Activated T-cell treated with anti-CD3 and anti-CD28 coated beads for 4 hours (primary cell): ENCODE measurements at regions not wholly inside any gene's neighbourhood (a gene's known extent, or its start where the extent isn't known, plus 50 kb on each side); places are given as distances from the start of the nearest gene placed in this dataset.

Experiments
- DNase-seq: peaks from one replicate; pipeline ENCODE4 v3.0.0-alpha.2; 2020

DNA sequence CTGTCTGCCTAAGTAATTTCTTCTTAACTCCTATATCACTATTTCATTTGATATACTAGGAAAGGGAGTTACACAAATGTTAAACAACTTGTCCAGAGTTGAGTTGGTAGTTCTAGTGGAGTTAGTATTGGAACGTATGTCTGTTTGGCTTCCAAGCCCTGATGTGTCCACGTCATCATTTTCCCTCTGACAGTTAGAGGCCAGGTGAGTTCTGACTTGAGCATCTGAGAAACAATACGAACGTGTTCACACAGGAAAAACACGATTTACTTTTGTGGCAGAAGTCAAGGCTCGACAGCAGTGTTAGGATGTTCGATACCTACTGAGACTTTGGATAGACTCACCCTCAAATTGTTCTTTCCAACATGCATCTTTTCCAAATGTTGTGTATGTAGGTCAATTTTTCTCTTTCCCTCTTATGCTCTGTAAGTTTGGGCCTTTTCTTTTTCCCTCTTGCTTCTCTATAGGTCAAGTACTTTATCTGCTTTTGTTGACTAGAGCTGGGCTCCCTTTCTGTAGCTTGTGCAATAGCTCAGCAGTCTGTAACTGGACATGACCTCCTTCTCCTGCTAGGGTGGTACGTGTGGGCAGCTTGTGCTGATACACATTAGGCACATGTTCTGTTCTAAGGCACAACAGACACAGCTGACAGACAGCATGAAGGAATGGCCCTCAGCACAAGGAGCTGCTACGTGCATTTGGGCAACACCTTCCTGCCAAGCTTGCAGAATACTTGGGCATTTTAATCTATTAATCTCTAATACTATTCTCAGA lies 222.9 kb downstream of the PTEN start:
- no peak for DNase-seq

DNA sequence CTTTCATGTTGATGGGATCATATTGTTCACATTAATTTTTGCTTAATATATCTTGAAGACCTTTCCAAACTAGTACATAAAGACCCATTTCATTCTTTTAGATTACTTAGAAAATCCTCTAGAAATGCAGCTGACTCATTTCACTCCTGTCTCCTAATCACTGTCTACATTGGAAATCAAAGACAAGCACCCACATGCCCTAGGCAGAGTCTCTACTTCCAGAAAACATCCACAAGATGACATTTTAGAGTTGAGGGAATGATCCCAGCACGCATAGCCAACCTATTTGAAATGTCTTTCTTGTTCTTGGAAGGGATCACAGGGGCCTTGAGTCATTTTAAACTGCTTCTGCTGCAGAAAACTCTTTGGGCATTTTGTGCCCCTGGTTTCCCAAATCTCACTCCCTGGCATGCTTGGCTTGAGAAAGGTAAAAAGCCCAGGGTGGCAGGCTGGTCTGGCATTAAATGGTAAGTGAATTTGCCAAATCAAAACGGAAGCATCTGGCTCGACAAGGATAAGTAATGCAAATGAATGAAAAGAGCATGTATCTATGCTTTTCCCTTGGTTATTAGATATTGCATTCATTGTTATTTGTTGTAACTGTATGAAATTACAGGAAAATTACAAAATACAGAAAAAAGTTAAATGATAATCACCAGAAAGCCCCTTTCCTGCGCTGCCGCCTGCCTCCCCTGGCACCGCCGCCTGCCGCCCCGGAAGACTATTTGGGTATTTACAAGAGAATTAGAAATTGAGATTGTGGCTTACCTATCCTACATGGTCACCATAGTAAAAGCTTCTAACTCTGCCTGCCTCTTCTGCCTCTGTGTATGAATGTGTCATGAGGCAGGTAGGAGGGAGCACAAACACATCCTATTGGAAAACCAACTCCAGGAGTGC lies 225.3 kb downstream of the PTEN start:
- no peak for DNase-seq

DNA sequence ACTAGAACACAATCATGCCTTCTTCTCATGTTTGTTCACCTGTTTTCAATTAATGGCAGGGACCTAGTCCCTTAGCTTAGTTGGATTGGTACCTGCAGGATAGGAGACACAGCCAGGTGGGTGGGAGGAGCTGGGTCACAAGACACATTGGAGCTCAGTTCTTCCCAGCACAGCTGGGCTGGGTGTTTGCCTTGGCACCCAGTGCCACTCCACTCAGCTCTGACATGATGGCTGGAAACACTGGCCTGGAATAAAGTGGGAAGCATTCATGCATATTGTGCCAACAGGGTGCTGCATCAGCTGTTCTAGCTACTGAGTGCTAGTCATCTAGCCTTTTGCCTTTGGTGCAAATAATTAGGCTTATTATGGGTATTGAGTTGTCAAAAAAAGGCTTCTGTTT lies 226.1 kb downstream of the PTEN start:
- no peak for DNase-seq

DNA sequence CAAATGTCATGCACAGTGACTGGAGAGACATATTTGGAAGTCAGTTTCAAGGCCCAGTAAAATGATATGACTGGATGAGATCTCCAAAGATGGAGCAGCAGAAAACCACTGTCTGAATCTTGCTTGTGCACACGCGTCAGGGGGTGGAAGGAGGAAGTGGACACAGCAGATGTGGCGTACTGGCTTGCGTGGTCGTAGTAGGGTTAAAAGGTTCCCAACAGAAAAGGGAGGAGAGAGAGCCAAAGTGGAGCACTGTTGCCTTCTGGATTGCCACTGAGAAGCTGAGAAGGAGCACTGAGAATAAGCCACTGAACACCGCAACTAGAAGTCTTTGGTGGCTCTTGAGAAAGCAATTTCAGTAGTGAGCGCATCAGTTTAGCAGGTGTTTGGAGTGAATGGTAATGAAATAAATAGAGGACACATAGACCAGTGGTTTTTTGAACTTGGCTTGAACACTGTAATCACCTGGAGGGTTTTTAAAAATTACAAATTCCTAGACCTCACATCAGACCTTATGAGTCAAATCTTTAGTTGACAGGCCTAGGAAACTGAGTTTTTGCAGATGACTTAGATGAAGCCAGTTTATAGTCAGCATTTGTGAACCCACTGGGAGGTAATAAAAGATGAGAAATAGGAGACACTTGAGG lies 227.3 kb downstream of the PTEN start:
- DNase-seq = no peak

DNA sequence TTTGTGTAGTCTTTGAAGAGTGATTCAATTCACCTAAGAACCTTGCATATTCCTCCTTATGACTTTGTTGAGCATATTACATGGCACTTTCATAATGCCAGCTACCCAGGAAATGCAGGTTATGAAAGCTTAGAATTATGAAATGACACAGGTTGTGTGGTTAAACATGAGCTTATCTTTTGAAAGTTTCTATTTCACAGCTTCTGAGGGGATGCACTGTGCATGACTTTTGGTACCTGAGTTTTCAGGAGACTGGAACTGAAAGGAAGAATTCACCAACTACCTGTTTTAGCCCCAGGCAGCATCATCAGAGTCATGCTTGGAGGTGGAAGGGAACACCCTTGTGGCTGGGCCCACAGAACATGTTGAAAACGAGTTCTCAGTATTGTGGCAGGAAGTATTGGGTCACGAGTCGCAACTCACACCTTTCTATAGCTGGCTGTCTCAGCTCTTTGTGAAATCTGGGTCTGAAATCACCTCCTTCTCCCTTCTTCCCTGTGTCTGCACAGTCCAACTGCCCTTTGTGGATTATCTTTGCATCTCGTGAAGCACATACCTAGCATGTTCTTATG lies 228.2 kb downstream of the PTEN start:
- peak; percentile 33 for DNase-seq

DNA sequence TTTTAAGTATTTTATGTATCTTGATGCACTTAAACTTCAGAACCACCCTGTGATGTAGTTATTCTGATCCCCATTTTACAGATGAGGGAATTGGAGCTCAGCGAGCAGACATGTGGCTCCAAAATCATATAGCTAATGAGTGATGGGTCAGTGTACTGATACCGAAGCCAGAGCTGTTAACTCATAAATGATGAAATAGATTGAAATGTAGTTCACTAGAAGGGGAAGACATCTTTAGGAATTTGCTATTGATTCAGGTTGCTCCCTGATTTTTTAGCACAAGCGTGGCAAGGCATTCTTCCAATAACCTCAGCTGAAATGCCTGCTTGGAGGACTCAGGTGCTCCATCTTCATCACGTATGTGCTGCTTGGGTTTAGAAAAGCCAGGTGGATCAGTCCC lies 228.8 kb downstream of the PTEN start:
- no peak for DNase-seq

DNA sequence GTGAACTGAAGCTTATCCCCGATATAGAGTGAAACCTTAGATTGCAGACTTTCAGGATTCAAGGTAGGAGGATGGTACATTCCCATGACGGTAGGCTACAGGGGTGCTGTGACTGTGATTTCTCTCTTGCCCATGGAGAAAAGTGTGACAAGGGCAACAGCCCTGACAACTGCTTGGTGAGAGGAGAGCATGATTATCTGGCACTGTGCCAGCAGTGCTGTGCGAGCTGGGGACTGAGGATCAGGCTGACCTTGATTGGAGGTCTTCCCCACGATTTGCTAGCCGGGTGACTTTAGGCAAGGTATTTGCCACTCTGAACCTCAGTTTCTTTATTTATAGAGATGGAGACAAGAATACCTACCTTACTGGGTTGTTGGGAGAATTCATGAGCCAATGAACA lies 229.5 kb downstream of the PTEN start:
- no peak for DNase-seq

DNA sequence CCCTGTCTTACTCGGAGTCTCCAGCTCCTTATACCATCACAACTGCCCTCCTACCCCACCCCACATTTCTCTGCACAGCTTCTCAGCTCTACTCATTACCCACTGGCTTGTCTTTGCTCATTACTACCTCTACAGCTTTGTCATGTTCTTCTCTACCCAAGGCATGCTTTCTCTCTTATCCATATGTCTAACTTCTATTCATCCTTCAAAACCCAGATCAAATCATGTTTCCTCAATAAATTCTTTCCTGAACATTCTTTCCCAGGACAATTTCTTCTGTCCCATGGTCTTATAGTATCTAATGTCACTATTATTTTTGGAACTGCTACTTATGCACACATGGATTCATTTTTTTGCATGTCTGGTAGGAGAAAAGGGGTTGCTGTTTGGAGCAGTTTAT lies 231.4 kb downstream of the PTEN start:
- DNase-seq = no peak

DNA sequence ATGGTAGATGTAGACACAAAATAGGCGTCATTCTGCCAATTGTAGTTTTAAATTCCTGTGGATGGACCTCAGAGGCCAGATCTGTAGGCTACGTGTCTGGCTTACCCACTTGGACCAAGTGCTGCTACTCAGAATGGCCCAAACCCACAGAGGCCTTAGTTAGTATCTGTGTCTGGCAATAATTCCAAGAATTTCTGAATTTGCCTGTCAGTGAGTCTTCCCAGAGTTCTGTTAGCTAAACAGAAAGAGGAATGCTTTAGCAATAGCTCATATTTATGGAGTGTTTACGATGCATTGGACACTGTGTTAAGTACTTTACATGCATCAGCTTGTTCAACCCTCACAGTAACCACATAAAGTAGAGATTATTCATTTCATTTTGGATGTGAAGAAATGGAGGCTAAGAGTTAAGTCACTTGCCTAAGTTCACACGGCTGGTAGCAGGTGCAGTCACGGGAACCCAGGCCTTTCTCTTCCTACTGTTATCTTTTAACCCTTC lies 231.8 kb downstream of the PTEN start:
- no peak for DNase-seq

DNA sequence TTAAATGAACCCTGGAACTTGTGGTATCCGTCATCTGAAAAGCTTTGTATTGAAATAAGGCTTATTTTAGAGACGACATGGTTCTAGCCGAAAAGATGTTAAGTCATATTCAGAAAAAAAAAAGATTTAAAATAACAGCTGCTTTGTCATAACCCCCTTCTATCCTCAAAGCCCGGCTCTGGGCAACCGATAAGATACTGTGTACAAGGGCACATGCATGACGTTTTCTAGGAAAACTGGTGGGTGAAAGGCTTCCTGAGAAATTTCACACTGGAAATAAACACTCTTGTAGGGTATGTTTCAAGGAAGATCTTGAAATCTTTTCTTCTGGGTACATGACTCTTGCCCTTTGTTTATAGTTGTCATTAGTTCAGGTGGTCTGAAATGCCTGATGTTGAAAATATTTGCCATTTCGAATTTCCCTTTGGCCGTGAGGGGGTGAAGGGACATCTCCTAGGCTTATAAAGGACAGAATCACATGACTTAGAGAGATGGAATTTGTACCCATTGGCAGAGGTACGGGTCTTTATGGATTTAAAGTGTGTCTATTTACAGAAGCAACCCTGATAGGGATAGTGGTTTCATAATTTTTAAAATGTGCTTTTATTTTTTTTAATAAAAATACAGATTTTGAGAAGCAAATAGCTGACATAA lies 232.5 kb downstream of the PTEN start:
- DNase-seq = no peak

DNA sequence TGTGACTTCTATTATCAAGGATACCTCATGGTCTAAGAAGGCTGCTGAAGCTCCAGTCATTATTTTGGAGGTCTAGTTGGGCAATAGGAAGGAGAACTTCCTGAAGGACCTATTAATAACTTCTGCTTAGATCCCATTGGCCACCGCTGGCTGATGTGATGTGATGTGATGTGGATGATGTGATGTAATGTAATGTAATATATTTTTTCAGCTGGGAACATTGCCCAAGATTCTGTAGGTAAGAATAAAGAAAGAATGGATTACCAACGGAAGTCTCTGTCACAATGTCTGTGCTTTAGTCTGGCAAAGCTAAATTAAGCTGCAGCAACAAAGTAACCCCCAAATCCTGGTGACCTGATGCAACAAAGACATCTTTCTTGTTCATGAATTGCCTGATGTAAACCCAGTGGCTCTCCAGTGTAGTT lies 233.7 kb downstream of the PTEN start:
- no peak for DNase-seq

DNA sequence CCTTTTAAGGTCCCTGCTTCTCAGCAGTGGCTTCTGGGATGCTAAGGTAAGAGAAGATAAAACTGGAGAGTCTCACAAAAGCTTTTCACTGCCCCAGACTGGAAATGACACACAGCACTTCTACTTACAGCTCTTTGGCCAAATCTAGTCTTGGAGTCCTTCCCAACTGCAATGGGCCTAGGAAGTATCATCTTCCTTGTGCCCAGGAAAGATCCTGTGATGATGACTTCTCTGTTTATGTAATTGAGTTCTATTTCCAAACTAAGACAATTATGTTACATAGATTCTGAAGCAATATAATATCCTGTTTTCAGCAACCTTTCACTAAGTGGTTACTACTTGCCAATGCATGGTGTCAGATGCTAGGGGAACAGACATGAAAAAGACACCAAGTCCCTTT lies 234.1 kb downstream of the PTEN start:
- DNase-seq = no peak

DNA sequence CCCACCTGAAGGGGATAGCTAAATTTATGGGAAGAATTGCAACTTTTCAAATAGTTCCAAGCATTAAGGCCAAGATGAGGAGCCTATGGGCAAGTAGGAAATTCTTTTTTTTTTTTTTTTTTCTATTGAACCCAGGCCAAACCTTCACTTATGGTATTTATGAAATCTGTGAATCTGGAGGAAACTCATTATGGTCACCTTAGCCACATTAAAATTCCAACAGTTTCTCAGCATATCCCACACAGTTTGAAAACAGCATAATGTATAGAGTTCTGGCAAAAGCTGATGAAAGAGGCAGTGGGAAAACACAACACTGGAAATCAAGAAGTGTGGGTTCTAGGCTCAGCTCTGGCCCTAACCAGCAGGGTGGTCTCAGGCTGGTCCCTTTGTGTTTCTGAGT lies 236.9 kb downstream of the PTEN start:
- no peak for DNase-seq

DNA sequence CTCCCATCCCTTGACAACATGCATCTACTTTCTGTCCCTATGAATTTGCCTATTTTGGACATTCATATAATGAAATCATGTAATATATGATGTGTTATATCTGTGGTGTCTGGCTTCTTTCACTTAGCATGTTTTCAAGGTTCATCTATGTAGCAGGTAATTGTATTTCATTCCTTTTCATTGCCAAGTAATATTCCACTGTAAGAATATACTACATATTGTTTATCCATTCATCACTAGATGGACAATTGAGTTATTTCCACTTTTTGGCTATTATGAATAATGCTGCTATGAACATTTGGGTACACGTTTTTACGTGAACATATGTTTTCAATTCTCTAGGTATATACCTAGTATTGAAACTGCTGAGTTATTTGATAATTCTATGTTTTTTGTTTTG lies 238.2 kb downstream of the PTEN start:
- DNase-seq = no peak

DNA sequence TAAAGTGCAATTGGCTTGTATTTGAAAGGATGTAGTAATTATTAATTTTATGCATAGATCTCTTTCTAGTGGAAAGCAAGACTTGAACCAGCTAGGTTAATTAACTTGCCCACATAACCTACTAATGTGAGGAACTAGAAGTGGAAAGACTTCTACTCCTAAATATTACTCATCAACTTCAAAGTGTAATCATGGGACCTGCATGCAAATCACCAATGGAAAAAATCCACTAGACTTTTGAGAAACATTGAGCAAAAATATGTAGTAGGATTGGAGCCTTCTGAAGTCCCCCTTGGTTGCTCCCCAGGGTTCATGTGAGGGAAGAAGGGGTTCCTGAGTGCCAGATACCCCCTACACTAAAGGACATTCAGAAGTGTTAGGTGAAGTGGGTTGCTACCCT lies 240.2 kb downstream of the PTEN start:
- DNase-seq = no peak

DNA sequence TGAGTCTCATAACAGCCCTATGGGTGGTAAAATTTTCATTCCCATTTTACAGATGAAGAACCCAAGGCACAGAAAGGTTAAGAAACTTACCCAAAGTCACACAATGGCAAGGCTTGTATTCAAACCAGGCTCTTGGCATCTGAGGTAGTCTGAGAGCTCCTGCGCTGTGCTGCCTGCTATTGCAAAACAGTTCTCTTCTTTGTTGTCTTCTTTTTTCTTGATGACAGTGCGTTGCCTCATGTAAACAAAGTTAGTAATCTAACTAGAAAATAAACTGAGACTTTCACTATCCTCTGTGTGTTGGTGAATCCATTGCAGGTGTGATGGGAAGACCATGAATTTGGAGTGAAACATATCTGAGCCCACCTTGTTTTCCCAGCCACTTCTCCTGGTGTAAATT lies 240.8 kb downstream of the PTEN start:
- DNase-seq = no peak

DNA sequence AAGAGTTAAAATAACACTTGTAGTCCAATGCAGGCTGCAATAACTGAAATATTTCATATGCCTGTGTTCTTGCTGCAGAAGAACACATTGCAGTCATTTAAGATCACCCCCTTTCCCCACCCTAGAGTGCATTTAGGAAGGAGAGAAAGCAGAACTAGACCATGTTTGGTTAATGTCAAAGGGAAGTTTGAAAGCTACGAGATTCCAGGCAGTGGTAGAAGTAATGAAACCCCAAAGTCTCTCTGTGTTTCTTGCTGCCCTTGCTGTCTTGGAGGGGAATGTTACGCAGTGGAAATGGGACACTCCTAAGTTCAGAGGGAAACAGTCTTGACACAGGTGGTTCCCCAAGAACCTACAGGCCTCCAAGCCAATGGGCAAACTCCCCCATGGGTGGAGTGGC lies 242.9 kb downstream of the PTEN start:
- no peak for DNase-seq

DNA sequence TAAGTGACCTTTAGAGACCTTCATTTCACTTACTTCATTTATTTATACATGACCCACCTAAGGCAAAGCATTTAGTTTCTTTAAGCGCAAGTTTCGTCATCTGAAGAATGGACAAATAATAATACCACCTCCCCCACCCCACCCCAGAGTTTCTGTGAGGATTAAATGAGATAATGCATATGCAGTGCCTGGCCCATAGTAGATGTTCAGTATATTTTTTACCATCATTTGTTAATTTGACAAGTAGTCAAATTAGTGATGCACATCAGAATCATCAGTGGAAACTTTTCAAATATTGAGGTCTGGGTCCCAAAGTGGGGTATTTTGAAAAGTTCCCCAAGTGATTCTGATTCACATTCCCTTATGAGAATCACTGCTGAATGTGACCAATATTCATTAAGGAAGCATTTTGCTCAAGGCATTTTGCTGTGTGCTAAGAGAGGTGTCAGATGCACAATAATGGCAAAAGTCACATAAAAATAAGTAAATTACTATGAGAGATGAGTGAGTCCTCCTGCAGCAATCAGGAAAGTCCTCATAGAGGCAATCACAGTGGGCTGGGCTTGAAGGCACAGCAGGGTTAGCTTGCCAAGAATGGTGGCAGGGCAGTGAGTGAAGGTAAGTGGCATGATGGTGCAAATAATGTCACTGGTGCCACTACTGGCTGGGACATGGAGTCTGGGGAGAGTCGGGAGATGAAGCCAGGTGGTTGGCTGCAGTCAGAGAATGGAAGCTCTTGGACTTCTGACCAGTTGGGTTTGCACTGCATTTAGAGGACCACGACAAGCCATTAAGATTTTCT lies 244.1 kb downstream of the PTEN start:
- DNase-seq = no peak

DNA sequence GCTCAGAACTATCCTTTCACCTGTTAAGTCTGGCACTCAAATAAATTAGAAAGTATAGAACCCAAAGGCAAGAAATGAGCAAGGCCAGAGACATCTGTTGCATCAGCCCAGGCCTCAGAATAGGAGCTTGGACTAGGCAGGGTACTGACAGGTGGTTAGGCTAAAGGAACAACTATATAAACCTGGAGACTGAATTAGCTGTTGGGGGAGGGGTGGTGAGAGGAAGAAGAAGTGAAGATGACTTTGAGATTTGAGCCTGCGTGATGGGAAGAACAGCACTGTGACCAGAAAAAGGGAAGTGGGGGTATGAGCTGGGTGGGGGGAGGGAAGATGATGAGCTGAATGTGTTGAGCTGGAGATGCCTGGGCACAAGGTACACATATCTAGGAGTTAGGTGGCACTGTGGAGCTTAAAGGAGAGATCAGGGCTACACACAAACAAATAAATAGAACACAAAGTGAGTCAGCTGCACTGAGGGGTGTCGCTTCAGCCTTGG lies 244.7 kb downstream of the PTEN start:
- DNase-seq = no peak

DNA sequence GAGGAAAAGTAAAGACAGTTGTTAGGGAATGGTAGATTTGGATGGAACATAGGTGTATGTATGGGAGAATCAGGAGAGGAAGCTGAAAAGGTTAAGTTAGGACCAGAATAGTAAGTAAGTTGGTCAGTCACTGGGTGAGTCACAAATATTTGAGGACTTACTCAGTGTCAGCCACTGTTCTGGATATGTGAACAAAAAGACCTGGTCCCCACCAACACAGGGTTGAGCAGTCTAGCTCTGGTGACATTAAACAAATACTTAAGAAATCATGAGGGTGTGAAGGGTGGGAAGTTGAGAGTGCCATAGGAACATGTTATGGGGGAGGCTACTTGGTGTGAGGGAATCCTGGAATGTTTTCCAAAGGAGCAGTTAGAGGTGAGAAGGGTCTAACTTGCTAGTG lies 246.9 kb downstream of the PTEN start:
- no peak for DNase-seq

DNA sequence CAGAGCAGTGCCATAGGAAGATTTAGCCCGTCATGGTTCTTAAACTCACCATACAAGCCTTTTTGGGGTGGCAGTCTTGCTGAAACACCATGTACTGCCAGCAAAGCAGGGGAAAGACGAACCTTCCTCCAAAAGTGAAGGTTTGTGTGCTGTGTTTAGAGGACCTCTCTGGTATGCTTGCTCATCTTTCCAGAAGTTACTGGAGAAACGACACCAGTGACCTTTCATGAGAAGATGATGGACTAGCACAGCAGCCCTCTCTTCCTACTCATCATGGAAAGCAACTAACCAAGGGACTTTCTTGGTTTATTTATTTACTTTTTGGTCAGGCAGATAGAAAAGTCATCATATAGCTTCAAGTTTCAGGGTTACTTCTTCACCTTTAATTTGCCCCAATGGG lies 247.4 kb downstream of the PTEN start:
- no peak for DNase-seq

DNA sequence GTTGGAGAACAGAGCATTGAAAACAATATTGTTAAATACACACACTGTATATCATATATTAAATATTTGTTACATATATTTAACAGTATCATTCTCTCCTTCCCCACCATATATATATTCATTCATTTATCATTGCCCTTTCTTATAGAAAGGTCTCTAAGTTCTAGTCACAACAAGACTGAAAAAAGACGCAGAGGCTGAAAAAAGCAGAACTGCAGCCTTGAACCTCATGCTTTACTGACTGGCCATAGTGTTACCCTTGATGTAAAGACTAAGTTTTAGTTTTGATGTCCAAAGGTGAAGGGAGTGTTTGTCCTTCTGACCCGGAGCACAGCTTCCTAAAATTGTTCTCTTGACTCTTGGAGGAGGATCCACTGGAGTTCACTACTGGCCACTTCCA lies 247.9 kb downstream of the PTEN start:
- DNase-seq = no peak
